Ureter (tissue), 1 donor: ENCODE measurements at regions not wholly inside any gene's neighbourhood (a gene's known extent, or its start where the extent isn't known, plus 50 kb on each side); places are given as distances from the start of the nearest gene placed in this dataset.
"Not testable (repeated sequence)": the region's sequence is repeated elsewhere in the genome, so short reads cannot be mapped to it uniquely, and the experiment has no call there.

Source experiments
- DNase-seq: peaks from one replicate; pipeline ENCODE4 v3.0.0-alpha.2; 2020; ENCODE audit warnings: low spot score
- donor health status: DM: yes; HTN: yes; CAD: no.

- no peak for DNase-seq
These were observed 199.7 kb downstream of the CRLF2 start for GRCh38 chrX:1012678-1013300.

GRCh38 chrX:1011691-1012283 is 200.7 kb downstream of the CRLF2 start:
- DNase-seq: no peak

- DNase-seq: no peak
These were observed 202.7 kb downstream of the CRLF2 start for GRCh38 chrX:1009771-1010170.

- no peak for DNase-seq
These were observed 206.2 kb downstream of the CRLF2 start for GRCh38 chrX:1006156-1006730.

GRCh38 chrX:1002611-1003010 is 209.8 kb downstream of the CRLF2 start:
- no peak for DNase-seq

GRCh38 chrX:997631-998137 is 214.8 kb downstream of the CRLF2 start:
- DNase-seq: no peak

GRCh38 chrX:994780-995179 is 217.7 kb downstream of the CRLF2 start:
- no peak for DNase-seq

- peak; percentile 92 for DNase-seq
These were observed 222.4 kb downstream of the CRLF2 start for GRCh38 chrX:989959-990510.

GRCh38 chrX:988530-988929 is 223.9 kb downstream of the CRLF2 start:
- not testable (repeated sequence) for DNase-seq

GRCh38 chrX:981791-982626 is 230.4 kb downstream of the CRLF2 start:
- no peak for DNase-seq

GRCh38 chrX:980587-981235 is 231.7 kb downstream of the CRLF2 start:
- DNase-seq: no peak

- DNase-seq: not testable (repeated sequence)
These were observed 233.3 kb downstream of the CRLF2 start for GRCh38 chrX:979127-979526.

- peak; percentile 32 for DNase-seq
These were observed 239.3 kb downstream of the CRLF2 start for GRCh38 chrX:973010-973632.

GRCh38 chrX:968148-968965 is 244.1 kb downstream of the CRLF2 start:
- no peak for DNase-seq

GRCh38 chrX:966396-967070 is 245.9 kb downstream of the CRLF2 start:
- peak; percentile 30 for DNase-seq

GRCh38 chrX:964831-965416 is 247.5 kb downstream of the CRLF2 start:
- peak; percentile 17 for DNase-seq

GRCh38 chrX:960821-961220 is 251.6 kb downstream of the CRLF2 start:
- peak; percentile 8 for DNase-seq

- peak; percentile 2 for DNase-seq
These were observed 252.9 kb downstream of the CRLF2 start for GRCh38 chrX:959595-959994.

GRCh38 chrX:955168-955781 is 257.2 kb downstream of the CRLF2 start:
- not testable (repeated sequence) for DNase-seq
